GM21381 (cell line): ENCODE measurements at regions not wholly inside any gene's neighbourhood (a gene's known extent, or its start where the extent isn't known, plus 50 kb on each side); places are given as distances from the start of the nearest gene placed in this dataset.
"Not testable (repeated sequence)": the region's sequence is repeated elsewhere in the genome, so short reads cannot be mapped to it uniquely, and the experiment has no call there.

Source experiments
- ATAC-seq: cut with Tn5 transposase; IDR thresholded peaks from one replicate; pipeline ENCODE4 v1.9.1; 2021; ENCODE audit warnings: mild to moderate bottlenecking, moderate library complexity; ENCODE audit not compliant: unreplicated experiment

GRCh38 chr2:61632276-61633169, 94.4 kb upstream of the XPO1 start:
- ATAC-seq = no peak

DNA sequence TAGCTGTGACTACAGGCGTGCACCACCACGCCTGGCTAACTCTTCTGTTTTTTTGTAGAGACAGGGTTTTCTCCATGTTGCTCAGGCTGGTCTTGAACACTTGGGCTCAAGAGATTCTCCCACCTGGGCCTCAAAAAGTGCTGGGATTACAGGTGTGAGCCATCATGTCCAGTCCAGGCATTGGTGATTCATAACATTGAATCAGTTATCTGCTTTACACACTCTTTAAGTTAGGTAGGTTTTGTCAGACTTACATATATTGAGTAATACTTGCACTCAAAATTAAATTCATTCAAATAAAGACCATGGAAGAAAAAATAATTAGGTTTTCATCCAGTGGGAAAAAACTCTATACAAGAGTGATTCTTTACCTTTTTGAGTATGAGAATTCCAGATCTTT, 93.2 kb upstream of the XPO1 start:
- no peak for ATAC-seq

DNA sequence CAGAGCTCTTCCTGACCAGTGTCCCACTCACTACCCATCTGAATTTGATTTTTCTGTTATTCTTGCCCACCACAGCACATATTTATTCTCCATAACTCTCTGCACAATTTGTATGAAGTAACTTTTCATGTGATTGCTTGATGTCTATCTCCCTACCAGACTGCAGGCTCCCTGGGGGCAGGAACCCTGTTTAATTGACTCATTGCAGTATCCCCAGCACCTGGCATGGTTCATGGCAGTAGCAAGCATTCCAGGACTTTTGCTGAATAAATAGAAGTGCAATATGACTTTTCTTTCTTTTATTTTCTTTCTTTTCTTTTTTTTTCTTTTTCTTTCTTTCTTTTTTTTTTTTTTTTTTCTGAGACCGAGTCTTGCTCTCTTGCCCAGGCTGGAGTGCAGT, 88.7 kb upstream of the XPO1 start:
- no peak for ATAC-seq

- ATAC-seq = no peak
Measured at GRCh38 chr2:61623747-61624146, 85.6 kb upstream of the XPO1 start.

GRCh38 chr2:61620244-61621159, 82.3 kb upstream of the XPO1 start:
- no peak for ATAC-seq

DNA sequence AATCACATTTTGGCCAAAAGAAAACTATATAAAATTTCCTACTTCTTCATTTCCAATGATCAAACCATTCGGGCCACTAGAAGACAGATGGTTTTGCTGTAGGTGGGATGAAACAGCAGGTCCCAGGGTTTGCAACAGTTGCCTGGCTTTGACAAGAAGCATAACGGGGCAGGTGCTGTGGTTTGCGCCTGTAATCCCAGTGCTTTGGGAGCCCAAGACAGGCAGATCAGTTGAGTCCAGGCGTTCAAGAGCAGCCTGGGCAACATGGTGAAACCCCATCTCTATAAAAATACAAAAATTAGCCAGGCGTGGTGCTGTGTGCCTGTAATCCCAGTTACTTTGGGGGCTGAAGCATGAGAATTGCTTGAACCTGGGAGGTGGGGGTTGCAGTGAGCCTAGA, 81.4 kb upstream of the XPO1 start:
- no peak for ATAC-seq

GRCh38 chr2:61617610-61618009, 79.5 kb upstream of the XPO1 start:
- ATAC-seq = no peak

DNA sequence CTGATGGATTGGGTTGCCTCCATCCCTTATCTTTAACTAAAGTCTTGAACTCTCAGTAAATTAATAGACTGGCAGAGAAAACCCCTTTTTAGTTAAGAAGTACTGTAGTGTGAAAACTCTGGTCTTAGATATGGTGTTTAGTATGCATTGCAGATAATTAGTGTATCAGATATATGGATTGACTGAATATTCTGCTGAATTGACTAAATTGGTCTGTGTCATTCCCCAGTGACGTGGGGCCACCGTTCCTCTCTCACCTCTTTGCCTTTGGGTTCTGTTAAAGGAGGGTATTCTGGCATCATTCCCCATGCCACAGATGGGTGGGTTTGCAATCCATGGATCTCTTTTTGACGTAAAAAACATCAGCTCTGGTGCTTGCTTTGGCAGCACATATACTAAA, 67.1 kb upstream of the XPO1 start:
- ATAC-seq = no peak

DNA sequence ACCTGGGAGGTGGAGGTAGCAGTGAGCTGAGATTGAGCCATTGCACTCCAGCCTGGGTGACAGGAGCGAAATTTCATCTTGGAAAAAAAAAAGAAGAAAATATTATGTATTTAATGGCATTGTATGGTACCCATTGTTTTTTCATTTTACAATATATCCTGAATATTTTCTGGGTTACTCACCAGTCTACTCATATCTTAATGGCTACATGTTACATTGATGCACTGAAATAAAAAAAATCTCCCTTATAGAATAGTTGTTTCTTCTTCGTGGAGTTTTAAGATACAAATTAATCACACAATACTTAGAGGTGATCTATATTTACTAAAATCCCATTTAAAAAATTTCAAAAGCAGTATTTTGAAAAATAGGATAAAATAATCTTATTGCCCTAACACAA, 66.3 kb upstream of the XPO1 start:
- ATAC-seq = no peak

DNA sequence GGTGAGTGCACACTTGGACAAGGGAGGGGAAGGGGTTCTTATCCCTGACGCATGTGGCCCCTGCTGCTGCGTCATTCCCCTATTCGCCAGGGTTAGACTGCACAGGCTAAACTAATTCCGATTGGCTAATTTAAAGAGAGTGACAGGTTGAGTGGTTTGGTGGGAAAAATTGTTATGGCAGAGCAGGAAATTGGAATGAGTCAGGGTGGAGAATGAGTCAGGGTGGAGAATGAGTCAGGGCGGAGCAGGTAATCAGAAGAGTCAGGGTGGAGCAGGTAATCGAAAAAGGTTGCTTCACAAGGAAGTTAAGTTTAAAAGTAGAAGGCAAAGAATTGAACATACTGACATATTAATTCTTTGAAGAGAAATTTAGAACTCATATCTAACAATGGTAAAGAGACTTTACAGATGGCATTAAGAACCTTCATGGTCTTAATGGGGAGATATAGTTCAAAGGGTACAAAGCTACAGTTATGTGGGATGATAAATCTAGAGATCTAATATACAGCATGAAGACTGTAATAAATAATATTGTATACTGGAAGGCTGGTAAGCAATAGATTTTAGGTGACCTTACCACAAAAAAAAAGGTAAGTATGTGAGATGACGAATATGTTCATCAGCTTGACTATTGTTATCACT, 60.5 kb upstream of the XPO1 start:
- not testable (repeated sequence) for ATAC-seq

DNA sequence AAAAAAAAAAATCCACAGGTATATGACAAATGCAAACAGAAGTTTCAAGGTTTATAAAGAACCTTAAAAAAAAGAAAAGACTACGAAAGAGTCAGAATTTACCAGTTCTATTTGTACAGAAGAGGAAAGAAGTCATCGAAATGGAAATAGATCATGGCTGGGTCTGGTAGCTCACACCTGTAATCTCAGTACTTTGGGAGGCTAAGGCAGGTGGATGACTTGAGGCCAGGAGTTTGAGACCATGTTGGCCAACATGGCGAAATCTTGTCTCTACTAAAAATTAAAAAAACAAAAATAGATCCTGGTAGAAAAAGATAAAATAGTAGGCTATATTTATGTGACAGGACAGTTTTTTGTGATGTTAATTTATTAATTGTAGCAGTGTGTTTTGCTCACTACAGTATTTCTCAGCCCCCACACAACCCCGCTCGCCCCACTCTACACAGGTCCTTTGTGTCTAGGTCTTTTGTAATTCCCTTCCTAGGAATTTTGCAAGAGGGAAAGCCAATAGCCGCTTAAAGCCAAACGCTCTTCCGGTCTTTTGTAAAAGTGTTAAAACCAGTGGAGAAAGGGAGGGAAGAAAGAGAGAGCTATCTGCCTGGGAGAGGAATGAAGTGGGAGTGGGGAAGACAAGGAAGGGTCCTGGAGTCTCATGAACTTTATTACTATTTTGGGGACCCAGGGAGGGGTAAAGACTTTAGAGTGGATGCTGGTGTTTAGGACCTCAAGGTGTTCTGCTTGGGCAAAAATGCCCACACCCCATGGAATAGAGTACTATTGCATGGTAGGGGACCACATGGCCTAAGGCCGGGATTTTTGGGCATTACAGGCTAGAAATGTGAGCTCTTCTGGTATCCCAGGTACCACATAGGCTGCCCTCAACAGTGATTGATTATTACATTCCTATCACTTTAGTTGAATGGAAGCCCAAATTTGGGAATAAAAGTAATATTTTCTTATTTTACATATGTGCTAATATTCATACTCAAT, 59.4 kb upstream of the XPO1 start:
- no peak for ATAC-seq

DNA sequence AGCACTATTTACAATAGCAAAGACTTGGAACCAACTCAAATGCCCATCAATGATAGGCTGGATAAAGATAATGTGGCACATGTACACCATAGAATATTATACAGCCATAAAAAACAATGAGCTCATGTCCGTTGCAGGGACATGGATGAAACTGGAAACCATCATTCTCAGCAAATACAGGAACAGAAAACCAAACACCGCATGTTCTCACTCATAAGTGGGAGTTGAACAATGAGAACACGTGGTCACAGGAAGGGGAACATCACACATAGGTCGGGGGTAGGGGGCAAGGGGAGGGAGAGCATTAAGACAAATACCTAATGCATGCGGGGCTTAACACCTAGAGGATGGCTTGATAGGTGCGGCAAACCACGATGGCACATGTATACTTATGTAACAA, 56.0 kb upstream of the XPO1 start:
- not testable (repeated sequence) for ATAC-seq

- not testable (repeated sequence) for ATAC-seq
Measured at GRCh38 chr2:61593648-61594047, 55.5 kb upstream of the XPO1 start.

DNA sequence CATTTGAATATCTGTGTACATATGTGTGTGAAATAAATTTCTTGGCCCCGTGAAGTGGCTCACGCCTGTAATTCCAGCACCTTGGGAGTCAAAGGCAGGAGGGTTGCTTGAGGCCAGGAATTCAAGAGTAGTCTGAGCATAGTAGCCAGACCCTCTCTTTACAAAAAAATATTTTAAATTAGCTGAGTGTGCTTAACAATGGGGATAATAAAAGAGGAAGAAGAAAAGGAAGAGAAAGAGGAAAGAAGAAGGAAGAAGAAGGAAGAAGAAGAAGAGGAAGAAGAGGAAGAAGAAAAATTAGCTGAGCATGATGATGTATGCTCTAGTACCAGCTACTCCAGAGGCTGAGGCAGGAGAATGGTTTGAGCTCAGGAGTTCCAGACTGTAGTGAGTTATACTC, 52.1 kb upstream of the XPO1 start:
- ATAC-seq = no peak

DNA sequence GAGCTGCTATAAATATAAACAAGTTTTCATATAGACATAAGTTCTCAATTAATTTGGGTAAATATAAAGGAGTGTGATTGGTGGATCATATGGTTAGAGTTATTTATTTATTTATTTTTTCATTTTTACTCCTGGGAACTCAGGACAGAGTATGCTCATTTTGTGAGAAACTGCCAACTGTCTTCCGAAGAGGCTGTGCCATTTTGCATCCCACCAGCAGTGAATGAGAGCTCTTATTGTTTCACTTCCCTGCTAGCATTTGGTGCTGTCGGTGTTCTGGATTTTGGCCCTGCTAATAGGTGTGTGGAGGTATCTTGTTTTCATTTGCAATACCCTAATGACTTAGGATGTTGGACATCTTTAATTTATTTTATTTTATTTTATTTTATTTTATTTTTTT, 50.4 kb upstream of the XPO1 start:
- no peak for ATAC-seq
